ENCODE measurements at regions not wholly inside any gene's neighbourhood (a gene's known extent, or its start where the extent isn't known, plus 50 kb on each side); places are given as distances from the start of the nearest gene placed in this dataset.
A peak's percentile ranks its signal among the peaks of the same experiment; 100 is the strongest.

DNA sequence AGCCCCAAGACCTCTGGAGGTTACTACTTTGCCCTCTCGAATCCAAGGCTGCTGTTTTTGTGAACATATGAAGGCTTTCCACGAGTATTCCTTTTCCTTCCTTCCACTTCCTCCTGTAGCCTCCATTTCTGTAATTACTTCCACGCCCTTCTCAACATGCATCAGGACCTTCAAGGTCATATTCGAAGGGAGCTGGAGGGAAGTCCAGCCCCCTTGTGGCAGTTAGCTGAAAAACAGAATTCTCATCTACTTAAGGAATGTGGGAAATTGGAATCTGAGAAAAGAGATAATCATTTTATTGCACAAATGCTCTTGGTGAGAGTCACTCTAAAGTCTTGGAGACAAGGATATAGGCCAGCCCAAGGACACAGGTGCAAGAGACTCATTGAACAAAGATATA, 1000.2 kb downstream of the TDRD15 start:
- TF ChIP-seq, protein P1, sequence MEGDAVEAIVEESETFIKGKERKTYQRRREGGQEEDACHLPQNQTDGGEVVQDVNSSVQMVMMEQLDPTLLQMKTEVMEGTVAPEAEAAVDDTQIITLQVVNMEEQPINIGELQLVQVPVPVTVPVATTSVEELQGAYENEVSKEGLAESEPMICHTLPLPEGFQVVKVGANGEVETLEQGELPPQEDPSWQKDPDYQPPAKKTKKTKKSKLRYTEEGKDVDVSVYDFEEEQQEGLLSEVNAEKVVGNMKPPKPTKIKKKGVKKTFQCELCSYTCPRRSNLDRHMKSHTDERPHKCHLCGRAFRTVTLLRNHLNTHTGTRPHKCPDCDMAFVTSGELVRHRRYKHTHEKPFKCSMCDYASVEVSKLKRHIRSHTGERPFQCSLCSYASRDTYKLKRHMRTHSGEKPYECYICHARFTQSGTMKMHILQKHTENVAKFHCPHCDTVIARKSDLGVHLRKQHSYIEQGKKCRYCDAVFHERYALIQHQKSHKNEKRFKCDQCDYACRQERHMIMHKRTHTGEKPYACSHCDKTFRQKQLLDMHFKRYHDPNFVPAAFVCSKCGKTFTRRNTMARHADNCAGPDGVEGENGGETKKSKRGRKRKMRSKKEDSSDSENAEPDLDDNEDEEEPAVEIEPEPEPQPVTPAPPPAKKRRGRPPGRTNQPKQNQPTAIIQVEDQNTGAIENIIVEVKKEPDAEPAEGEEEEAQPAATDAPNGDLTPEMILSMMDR (IDR thresholded peaks at IDR 0.05 in 2 of 3, conservative IDR thresholded peaks at IDR 0.05 in 1 of 3; ENCODE audit: borderline replicate concordance in 1 of 3, insufficient read depth in 1 of 3, low read depth in 2 of 3, low read length in 2 of 3): peak in 1 of 3 experiments; percentile 13; a peak in 1 of 6 replicates
- TF ChIP-seq JUND (IDR thresholded peaks at IDR 0.05): no peak
- TF ChIP-seq SIN3A (IDR thresholded peaks at IDR 0.05; ENCODE audit: low read depth): no peak
- no peak for TF ChIP-seq EZH2phosphoT487 (IDR thresholded peaks at IDR 0.05; ENCODE audit: borderline replicate concordance)
- no peak for TF ChIP-seq EZH2 (IDR thresholded peaks at IDR 0.05)
- TF ChIP-seq FOSL1 (IDR thresholded peaks at IDR 0.05; ENCODE audit: low read depth): no peak
- TF ChIP-seq POLR2A (IDR thresholded peaks at IDR 0.05; ENCODE audit: borderline replicate concordance, extremely low read depth, insufficient read depth, insufficient read length): no peak
- TF ChIP-seq EGR1 (IDR thresholded peaks at IDR 0.05; ENCODE audit: low read depth): no peak
- TF ChIP-seq POLR2AphosphoS5 (IDR thresholded peaks at IDR 0.05; ENCODE audit: low read depth, low read length): no peak
- TF ChIP-seq CEBPB (IDR thresholded peaks at IDR 0.05; ENCODE audit: low read depth): no peak
